Central memory CD8-positive, alpha-beta T cell (primary cell): ENCODE measurements at regions not wholly inside any gene's neighbourhood (a gene's known extent, or its start where the extent isn't known, plus 50 kb on each side); places are given as distances from the start of the nearest gene placed in this dataset.

Experiments used
- ATAC-seq: fragments of 150-1000 bp; cut with Tn5 transposase; replicated peaks from 2 replicates; pipeline ENCODE4 v1.10.0; 2022; ENCODE audit warnings: mild to moderate bottlenecking, moderate FRiP score, moderate number of reproducible peaks; ENCODE audit not compliant: poor library complexity, severe bottlenecking; ENCODE audit errors: extremely low read depth
- DNase-seq, 2 donors: peaks; one replicate each; pipeline ENCODE4 v3.0.0; 2021; ENCODE audit warnings: low spot score in 2 of 2
- H3K27ac Mint-ChIP-seq: one replicate; pipeline ENCODE4 v1.8.0; 2022; ENCODE audit warnings: low read depth, mild to moderate bottlenecking, moderate library complexity, mixed read lengths
- H3K27me3 Mint-ChIP-seq: one replicate; pipeline ENCODE4 v1.8.0; 2022; ENCODE audit warnings: mixed read lengths
- H3K36me3 Mint-ChIP-seq: one replicate; pipeline ENCODE4 v1.8.0; 2022; ENCODE audit warnings: mild to moderate bottlenecking, moderate library complexity, mixed read lengths; ENCODE audit not compliant: insufficient read depth
- H3K4me1 Mint-ChIP-seq: one replicate; pipeline ENCODE4 v1.8.0; 2022; ENCODE audit warnings: mixed read lengths
- H3K4me3 Mint-ChIP-seq: one replicate; pipeline ENCODE4 v1.8.0; 2022; ENCODE audit warnings: mild to moderate bottlenecking, moderate library complexity, mixed read lengths
- H3K9me3 Mint-ChIP-seq: one replicate; pipeline ENCODE4 v1.8.0; 2022; ENCODE audit warnings: mixed read lengths

DNA sequence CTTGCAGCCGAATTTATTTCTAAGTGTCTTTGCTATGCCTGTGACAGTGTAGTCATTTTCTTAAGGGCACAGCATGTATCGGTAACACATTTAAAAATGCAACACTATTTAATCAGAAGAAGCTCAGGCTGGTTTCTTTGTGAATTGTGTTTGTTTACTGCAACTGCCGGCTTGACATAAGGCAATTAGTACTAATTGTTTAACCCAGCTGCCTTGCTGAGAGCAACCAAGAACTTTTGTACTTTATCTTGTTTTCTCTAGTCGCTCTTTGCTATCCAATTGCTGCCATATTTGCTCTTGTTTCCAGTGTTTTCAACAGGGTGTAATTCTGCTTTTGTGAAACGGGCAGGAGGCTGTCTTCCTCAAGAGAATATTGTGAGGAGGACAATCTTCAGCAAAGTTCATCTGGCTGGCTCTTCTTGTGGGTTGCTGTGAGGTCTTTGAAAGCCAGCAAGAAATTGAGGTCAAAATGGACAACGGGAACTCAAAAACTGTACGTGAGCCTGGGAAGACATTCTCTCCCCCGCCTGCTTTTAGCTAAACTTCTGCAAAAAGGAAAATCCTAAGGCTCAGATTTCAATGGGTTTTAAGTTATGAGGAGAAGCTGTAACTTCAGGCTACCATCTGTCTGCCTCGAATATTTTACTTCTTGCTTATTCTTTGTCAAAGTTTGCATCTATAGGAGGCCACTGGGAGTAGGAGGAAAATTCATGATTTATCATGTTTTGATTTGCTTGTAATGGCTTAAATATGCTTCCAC lies 75.8 kb upstream of the TSHZ3 start:
- Mint-ChIP-seq H3K9me3 (no peaks in the 10 kb centered on the region), H3K4me1 (no peaks in the 10 kb centered on the region), H3K27me3 (peaks cover 29% of the 10 kb centered on the region), H3K36me3 (peaks cover 2% of the 10 kb centered on the region), H3K4me3 (no peak overlapping the region), H3K27ac (no peak overlapping the region)
- DNase-seq (no peak), ATAC-seq (no peak)

DNA sequence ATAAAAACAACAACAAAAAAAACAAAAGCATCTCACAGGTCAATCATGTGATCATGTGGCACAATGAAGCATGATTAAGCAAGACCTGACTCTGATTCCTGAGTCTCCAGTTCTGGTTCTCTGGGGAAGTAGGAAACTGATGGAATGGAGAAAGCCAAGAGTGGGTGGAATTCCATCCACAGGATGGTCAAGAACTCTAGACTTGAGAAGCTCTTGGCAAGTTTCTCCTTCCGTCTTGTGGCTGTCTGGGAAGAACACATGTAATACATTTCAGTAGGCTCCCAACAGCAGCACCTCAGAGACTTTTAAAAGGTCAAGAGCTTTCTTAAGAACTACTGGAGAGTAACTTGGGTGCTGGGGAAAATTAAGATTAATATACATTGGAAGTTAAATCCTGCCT lies 78.6 kb upstream of the TSHZ3 start:
- no peaks in the 10 kb centered on the region for H3K9me3 Mint-ChIP-seq
- peaks cover 1% of the 10 kb centered on the region for H3K36me3 Mint-ChIP-seq
- peaks cover 41% of the 10 kb centered on the region for H3K27me3 Mint-ChIP-seq
- DNase-seq (no peak), ATAC-seq (no peak)
- no peak overlapping the region for H3K4me3 Mint-ChIP-seq
- no peak overlapping the region for H3K27ac Mint-ChIP-seq
- no peaks in the 10 kb centered on the region for H3K4me1 Mint-ChIP-seq

DNA sequence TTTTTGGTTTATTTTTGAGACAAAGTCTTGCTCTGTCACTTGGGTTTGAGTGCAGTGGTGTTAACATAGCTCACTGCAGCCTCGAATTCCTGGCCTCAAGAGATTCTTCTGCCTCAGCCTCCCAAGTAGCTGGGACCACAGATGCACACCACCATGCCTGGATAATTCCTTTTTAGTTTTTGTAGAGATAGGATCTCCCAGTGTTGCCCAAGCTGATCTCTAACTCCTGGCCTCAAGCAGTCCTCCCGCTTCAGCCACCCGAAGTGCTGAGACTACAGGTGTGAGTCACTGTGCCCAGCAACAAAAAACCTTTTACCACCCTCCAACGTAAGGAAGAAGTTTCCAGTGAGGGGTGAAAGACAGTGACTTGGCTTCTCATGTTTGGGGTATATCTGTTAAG lies 81.1 kb upstream of the TSHZ3 start:
- no peaks in the 10 kb centered on the region for H3K4me1 Mint-ChIP-seq
- ATAC-seq: no peak
- no peak overlapping the region for H3K4me3 Mint-ChIP-seq
- peaks cover 50% of the 10 kb centered on the region for H3K27me3 Mint-ChIP-seq
- H3K9me3 Mint-ChIP-seq: peaks cover 5% of the 10 kb centered on the region
- H3K36me3 Mint-ChIP-seq: peaks cover 1% of the 10 kb centered on the region
- no peak for DNase-seq
- H3K27ac Mint-ChIP-seq: no peak overlapping the region

DNA sequence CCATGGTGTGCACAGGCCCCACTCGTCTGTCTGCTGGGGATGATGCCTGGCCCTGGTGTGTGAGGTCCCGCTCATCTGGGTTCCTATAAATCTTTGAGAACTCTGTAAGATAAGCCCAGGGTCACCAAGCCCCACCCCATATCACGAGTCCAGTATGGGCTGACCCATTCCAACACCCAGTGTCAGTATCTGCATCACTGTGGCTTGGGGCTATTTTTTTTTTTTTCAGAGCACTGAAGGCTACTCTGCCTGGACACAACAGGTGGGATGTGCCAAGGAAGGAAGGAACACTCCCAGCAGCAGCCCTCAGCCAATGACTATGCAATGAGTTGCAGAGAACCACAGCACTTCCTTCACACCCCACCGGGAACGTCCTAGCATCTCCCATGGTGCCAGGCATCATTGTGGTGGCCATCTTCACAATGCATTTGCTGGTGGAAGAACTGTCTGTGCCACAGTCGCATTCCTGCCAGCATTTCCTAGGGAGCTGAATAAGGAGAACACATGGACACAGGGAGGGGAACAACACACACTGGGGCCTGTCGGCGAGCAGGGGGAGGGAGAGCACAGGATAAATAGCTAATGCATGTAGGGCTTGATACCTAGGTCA lies 83.1 kb upstream of the TSHZ3 start:
- Mint-ChIP-seq H3K4me1 (no peaks in the 10 kb centered on the region), H3K4me3 (no peak overlapping the region), H3K36me3 (peaks cover 1% of the 10 kb centered on the region), H3K27me3 (peaks cover 51% of the 10 kb centered on the region), H3K9me3 (peaks cover 5% of the 10 kb centered on the region), H3K27ac (no peak overlapping the region)
- no peak for ATAC-seq
- no peak for DNase-seq

DNA sequence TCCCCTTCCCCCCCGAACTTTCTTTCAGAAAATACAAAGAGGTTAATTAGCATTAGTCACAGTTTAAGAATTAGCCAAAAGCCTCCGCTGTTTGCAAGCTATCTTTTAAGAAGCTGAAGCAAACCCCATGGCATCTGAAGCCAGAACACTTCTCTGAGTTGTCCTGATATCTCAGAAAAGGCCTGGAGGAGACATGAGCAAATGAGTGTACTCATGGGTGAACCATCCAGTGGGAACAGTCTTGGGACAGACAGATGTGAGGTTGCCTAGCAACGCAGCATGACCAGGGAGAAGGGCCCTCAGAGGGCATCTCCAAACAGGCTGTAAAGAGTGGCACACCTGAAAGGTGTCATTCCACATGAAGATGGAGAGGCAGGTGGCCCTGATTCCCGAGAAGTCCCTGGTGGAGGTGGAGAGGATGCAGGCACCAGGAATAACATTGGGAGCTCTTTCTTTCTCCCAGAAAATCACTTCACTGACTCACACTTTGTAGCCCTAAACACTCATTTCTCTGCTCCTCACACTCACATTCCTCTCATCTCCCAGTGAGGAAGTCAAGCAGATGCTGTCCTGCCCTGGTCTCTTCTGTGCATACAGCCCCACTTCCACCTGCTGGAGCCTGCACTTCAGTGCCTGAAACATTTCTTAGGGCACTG lies 87.0 kb upstream of the TSHZ3 start:
- peaks cover 5% of the 10 kb centered on the region for H3K9me3 Mint-ChIP-seq
- no peak overlapping the region for H3K27ac Mint-ChIP-seq
- peaks cover 87% of the 10 kb centered on the region for H3K27me3 Mint-ChIP-seq
- H3K4me1 Mint-ChIP-seq: no peaks in the 10 kb centered on the region
- no peak overlapping the region for H3K4me3 Mint-ChIP-seq
- DNase-seq: no peak
- H3K36me3 Mint-ChIP-seq: no peaks in the 10 kb centered on the region
- no peak for ATAC-seq

DNA sequence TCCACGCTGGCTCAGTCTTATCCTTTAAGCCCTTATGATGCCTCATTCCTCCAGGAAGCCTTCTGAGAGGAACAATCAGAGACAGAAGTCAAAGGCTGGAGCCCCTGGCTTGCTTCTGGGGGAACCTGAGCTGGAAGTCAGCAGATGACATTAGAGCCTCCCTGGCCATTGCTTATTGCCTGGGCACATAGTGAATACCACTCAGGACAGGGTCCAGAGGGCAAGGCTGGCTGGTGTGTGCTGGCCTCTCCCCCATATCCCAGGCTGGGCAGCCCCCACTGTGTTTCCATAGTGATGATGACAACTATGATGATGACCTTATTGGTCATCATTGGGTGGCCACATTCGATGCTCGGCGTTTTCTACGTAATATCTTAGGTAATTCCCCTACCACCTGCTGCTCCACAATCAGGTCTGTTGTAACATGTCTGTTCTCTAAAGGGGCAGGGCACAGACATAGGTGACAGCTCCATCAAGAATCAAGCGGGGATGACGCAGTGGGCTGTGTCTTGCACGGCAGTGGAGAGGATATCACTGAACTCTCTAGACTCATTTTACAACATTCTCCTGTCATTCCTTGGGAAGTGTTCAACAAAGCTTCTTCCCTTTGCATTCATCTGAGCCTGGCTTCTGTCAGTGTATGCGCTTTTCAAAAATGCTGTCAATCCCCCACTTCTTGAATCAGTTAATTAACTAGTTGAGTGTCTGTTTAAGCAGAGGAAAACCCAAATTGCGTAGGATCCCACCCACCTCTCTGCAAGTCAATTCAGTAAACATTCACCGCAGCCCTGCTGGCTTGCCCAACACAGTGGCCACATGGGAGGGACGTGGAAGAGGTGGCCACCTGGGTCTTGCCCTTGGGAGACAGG lies 89.4 kb upstream of the TSHZ3 start:
- no peak overlapping the region for H3K4me3 Mint-ChIP-seq
- peaks cover 72% of the 10 kb centered on the region for H3K27me3 Mint-ChIP-seq
- no peaks in the 10 kb centered on the region for H3K4me1 Mint-ChIP-seq
- peaks cover 5% of the 10 kb centered on the region for H3K9me3 Mint-ChIP-seq
- ATAC-seq (no peak), DNase-seq (no peak)
- H3K27ac Mint-ChIP-seq: no peak overlapping the region
- H3K36me3 Mint-ChIP-seq: no peaks in the 10 kb centered on the region

DNA sequence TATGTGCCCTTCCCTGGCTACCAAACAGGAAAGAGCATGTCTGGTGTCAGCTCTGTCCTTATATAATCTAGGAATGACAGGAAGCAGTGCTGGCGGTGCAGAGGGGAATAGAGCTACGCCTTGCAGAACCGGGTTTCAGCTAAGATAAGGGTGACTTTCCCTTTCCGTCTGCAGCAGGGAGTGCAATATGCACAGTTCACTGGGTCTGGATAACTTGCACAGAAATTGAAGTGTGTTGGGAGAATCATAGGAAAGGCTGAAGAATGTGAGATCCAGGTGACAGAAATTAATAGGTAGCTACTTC lies 90.0 kb upstream of the TSHZ3 start:
- Mint-ChIP-seq H3K9me3 (peaks cover 4% of the 10 kb centered on the region), H3K27ac (no peak overlapping the region), H3K27me3 (peaks cover 66% of the 10 kb centered on the region), H3K36me3 (no peaks in the 10 kb centered on the region), H3K4me1 (no peaks in the 10 kb centered on the region), H3K4me3 (no peak overlapping the region)
- ATAC-seq (no peak), DNase-seq (no peak)

DNA sequence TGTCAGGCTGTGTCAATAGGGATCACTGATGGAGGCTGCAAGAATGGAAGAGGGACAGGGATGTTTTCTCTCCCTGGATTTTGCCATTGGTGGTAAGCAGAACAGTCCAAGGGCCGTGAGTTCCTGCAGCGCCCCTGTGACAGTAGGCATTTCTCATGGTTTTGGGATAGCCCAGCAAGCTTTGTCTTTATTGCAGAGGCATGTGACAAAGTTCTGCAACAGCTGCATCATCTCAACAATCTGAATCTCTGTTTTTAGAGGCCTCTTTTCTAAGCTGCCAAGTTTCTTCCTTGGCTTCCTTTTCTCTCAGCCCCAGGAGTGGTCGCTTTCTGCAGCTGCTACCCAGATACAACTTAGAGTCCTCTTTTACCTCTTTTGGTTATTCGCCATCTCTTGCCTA lies 95.7 kb upstream of the TSHZ3 start:
- DNase-seq (no peak), ATAC-seq (no peak)
- Mint-ChIP-seq H3K4me3 (no peak overlapping the region), H3K27me3 (peaks cover 25% of the 10 kb centered on the region), H3K4me1 (no peaks in the 10 kb centered on the region), H3K9me3 (peaks cover 6% of the 10 kb centered on the region), H3K27ac (no peak overlapping the region), H3K36me3 (no peaks in the 10 kb centered on the region)

DNA sequence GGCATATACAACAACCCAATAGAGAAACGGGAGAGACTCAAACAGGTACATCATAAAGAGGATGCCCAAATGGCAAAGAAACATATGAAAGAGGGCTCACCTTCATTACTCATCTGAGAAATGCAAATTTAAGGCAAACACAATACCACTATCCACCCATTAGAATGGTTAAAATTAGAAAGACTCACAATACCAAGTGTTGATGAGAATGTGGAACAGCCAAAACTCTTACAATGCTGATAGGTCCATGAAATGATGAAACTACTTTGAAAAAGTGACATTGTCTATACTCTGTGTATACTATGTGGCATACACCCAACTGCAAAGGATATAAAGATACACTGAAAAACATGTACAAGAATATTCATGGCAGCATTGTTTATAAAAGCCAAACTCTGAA lies 96.2 kb upstream of the TSHZ3 start:
- peaks cover 25% of the 10 kb centered on the region for H3K27me3 Mint-ChIP-seq
- DNase-seq: no peak
- peaks cover 6% of the 10 kb centered on the region for H3K9me3 Mint-ChIP-seq
- no peak overlapping the region for H3K4me3 Mint-ChIP-seq
- H3K27ac Mint-ChIP-seq: no peak overlapping the region
- H3K36me3 Mint-ChIP-seq: no peaks in the 10 kb centered on the region
- no peak for ATAC-seq
- H3K4me1 Mint-ChIP-seq: no peaks in the 10 kb centered on the region

DNA sequence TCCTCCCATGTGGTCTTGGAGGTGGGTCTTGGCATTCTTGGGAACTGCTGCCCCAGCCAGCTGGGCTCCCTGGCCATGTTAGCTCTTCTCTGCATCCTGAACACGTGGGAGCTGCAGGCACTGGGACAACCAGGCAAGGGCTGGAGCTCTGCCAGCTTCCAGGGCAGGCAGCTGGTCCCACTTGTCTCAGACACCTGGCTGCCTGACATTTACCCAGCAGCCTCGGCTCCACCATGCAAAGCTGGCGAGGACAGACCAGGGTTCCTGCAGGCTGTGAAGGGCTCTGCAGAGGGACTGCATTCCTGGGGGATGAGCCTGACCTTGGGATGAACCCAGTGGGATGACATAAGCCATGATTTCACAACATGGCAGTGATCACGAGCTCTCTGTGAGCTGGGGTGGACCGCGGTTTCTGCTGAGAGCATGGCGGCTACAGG lies 99.0 kb upstream of the TSHZ3 start:
- DNase-seq (no peak), ATAC-seq (no peak)
- H3K9me3 Mint-ChIP-seq: peaks cover 6% of the 10 kb centered on the region
- H3K4me1 Mint-ChIP-seq: no peaks in the 10 kb centered on the region
- H3K4me3 Mint-ChIP-seq: no peak overlapping the region
- H3K36me3 Mint-ChIP-seq: no peaks in the 10 kb centered on the region
- no peak overlapping the region for H3K27ac Mint-ChIP-seq
- H3K27me3 Mint-ChIP-seq: peaks cover 14% of the 10 kb centered on the region

DNA sequence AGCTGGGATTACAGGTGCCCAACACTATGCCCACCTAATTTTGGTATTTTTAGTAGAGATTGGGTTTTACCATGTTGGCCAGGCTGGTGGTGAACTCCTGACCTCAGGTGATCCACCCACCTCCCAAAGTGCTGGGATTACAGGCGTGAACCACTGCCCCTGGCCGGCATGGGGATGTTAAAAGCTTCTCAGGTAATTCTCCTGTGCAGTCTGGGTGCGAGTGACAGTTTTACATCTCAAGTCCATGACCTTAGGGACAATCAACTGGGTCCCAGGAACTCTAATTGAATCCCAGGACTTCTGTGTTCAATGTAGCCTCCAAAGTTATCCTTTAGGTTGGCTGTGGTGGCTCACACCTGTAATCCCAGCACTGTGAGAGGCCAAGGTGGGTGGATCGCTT lies 100.1 kb upstream of the TSHZ3 start:
- H3K36me3 Mint-ChIP-seq: no peaks in the 10 kb centered on the region
- no peak overlapping the region for H3K4me3 Mint-ChIP-seq
- H3K9me3 Mint-ChIP-seq: peaks cover 6% of the 10 kb centered on the region
- no peak for DNase-seq
- no peak for ATAC-seq
- H3K27ac Mint-ChIP-seq: no peak overlapping the region
- H3K4me1 Mint-ChIP-seq: no peaks in the 10 kb centered on the region
- H3K27me3 Mint-ChIP-seq: peaks cover 14% of the 10 kb centered on the region

DNA sequence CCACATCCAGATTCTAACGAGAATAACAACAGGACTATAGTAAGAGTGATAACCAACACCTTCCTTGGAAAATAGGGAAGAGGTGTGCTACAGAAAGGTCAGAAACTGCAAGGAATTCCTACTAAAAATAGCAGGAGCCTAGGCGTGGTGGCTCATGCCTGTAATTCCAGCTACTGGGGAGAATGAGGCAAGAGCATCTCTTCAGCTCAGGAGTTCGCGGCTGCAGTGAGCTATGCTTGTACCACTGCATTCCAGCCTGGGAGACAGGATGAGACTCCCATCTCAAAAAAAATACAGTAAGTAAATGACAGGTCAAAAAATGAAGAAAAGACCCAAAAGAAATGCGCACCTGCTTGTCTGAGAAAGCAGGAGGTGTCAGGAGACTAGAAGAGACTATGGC lies 101.5 kb upstream of the TSHZ3 start:
- Mint-ChIP-seq H3K27ac (no peak overlapping the region), H3K36me3 (no peaks in the 10 kb centered on the region), H3K4me3 (no peak overlapping the region), H3K4me1 (no peaks in the 10 kb centered on the region), H3K27me3 (peaks cover 14% of the 10 kb centered on the region), H3K9me3 (no peaks in the 10 kb centered on the region)
- DNase-seq (no peak), ATAC-seq (no peak)
